ENCODE measurements at regions not wholly inside any gene's neighbourhood (a gene's known extent, or its start where the extent isn't known, plus 50 kb on each side); places are given as distances from the start of the nearest gene placed in this dataset.
"Not testable (repeated sequence)": the region's sequence is repeated elsewhere in the genome, so short reads cannot be mapped to it uniquely, and the experiment has no call there.

GRCh38 chr11:90972159-90972558 lies 749.3 kb upstream of the CHORDC1 start:
- H3K36me3 ChIP-seq (ENCODE audit: control insufficient read depth, insufficient read depth, low read length); H3K27me3 ChIP-seq (ENCODE audit: control insufficient read depth, insufficient read depth, low read length); H3K9ac ChIP-seq (ENCODE audit: low read length); H3K4me3 ChIP-seq (ENCODE audit: low read length); H3K27ac ChIP-seq (ENCODE audit: low read depth, low read length); H3K4me1 ChIP-seq (ENCODE audit: control insufficient read depth, insufficient read depth, low read length): not testable (repeated sequence)

GRCh38 chr11:90947930-90948329 lies 725.1 kb upstream of the CHORDC1 start:
- Histone ChIP-seq H3K27me3 (ENCODE audit: control insufficient read depth, insufficient read depth, low read length) (no peaks in the 10 kb centered on the region), H3K4me1 (ENCODE audit: control insufficient read depth, insufficient read depth, low read length) (no peaks in the 10 kb centered on the region), H3K36me3 (ENCODE audit: control insufficient read depth, insufficient read depth, low read length) (no peaks in the 10 kb centered on the region), H3K27ac (ENCODE audit: low read depth, low read length) (no peak overlapping the region), H3K4me3 (ENCODE audit: low read length) (no peak overlapping the region), H3K9ac (ENCODE audit: low read length) (no peak overlapping the region)

GRCh38 chr11:90930252-90930651 lies 707.4 kb upstream of the CHORDC1 start:
- no peak overlapping the region for H3K4me3 ChIP-seq (ENCODE audit: low read length)
- no peak overlapping the region for H3K9ac ChIP-seq (ENCODE audit: low read length)
- H3K27ac ChIP-seq (ENCODE audit: low read depth, low read length), result no peak overlapping the region
- H3K27me3 ChIP-seq (ENCODE audit: control insufficient read depth, insufficient read depth, low read length), result no peaks in the 10 kb centered on the region
- H3K36me3 ChIP-seq (ENCODE audit: control insufficient read depth, insufficient read depth, low read length), result no peaks in the 10 kb centered on the region
- no peaks in the 10 kb centered on the region for H3K4me1 ChIP-seq (ENCODE audit: control insufficient read depth, insufficient read depth, low read length)

- Histone ChIP-seq H3K27me3 (ENCODE audit: control insufficient read depth, insufficient read depth, low read length) (no peaks in the 10 kb centered on the region), H3K4me1 (ENCODE audit: control insufficient read depth, insufficient read depth, low read length) (no peaks in the 10 kb centered on the region)
Measured at GRCh38 chr11:90919332-90919731, 696.5 kb upstream of the CHORDC1 start.

GRCh38 chr11:90916706-90917105 lies 693.9 kb upstream of the CHORDC1 start:
- Histone ChIP-seq H3K27ac (ENCODE audit: low read depth, low read length) (no peak overlapping the region), H3K36me3 (ENCODE audit: control insufficient read depth, insufficient read depth, low read length) (no peaks in the 10 kb centered on the region), H3K9ac (ENCODE audit: low read length) (no peak overlapping the region), H3K27me3 (ENCODE audit: control insufficient read depth, insufficient read depth, low read length) (no peaks in the 10 kb centered on the region), H3K4me3 (ENCODE audit: low read length) (no peak overlapping the region), H3K4me1 (ENCODE audit: control insufficient read depth, insufficient read depth, low read length) (no peaks in the 10 kb centered on the region)

More at GRCh38 chr11:90919332-90919731, 696.5 kb upstream of the CHORDC1 start:
- Histone ChIP-seq H3K9ac (ENCODE audit: low read length) (no peak overlapping the region), H3K4me3 (ENCODE audit: low read length) (no peak overlapping the region), H3K27ac (ENCODE audit: low read depth, low read length) (no peak overlapping the region), H3K36me3 (ENCODE audit: control insufficient read depth, insufficient read depth, low read length) (no peaks in the 10 kb centered on the region)

- Histone ChIP-seq H3K4me3 (ENCODE audit: low read length) (no peak overlapping the region), H3K9ac (ENCODE audit: low read length) (no peak overlapping the region), H3K27me3 (ENCODE audit: control insufficient read depth, insufficient read depth, low read length) (no peaks in the 10 kb centered on the region), H3K27ac (ENCODE audit: low read depth, low read length) (no peak overlapping the region), H3K36me3 (ENCODE audit: control insufficient read depth, insufficient read depth, low read length) (no peaks in the 10 kb centered on the region), H3K4me1 (ENCODE audit: control insufficient read depth, insufficient read depth, low read length) (no peaks in the 10 kb centered on the region)
Measured at GRCh38 chr11:90913131-90913668, 690.4 kb upstream of the CHORDC1 start.

GRCh38 chr11:90912631-90913030 lies 689.8 kb upstream of the CHORDC1 start:
- Histone ChIP-seq H3K36me3 (ENCODE audit: control insufficient read depth, insufficient read depth, low read length) (no peaks in the 10 kb centered on the region), H3K9ac (ENCODE audit: low read length) (no peak overlapping the region)

GRCh38 chr11:90911192-90911591 lies 688.3 kb upstream of the CHORDC1 start:
- H3K9ac ChIP-seq (ENCODE audit: low read length), result no peak overlapping the region
- no peak overlapping the region for H3K27ac ChIP-seq (ENCODE audit: low read depth, low read length)
- no peak overlapping the region for H3K4me3 ChIP-seq (ENCODE audit: low read length)
- no peaks in the 10 kb centered on the region for H3K36me3 ChIP-seq (ENCODE audit: control insufficient read depth, insufficient read depth, low read length)
- no peaks in the 10 kb centered on the region for H3K27me3 ChIP-seq (ENCODE audit: control insufficient read depth, insufficient read depth, low read length)
- no peaks in the 10 kb centered on the region for H3K4me1 ChIP-seq (ENCODE audit: control insufficient read depth, insufficient read depth, low read length)

More at GRCh38 chr11:90912631-90913030, 689.8 kb upstream of the CHORDC1 start:
- Histone ChIP-seq H3K27me3 (ENCODE audit: control insufficient read depth, insufficient read depth, low read length) (no peaks in the 10 kb centered on the region), H3K27ac (ENCODE audit: low read depth, low read length) (no peak overlapping the region), H3K4me1 (ENCODE audit: control insufficient read depth, insufficient read depth, low read length) (no peaks in the 10 kb centered on the region), H3K4me3 (ENCODE audit: low read length) (no peak overlapping the region)

- Histone ChIP-seq H3K4me1 (ENCODE audit: control insufficient read depth, insufficient read depth, low read length) (no peaks in the 10 kb centered on the region), H3K4me3 (ENCODE audit: low read length) (no peak overlapping the region), H3K9ac (ENCODE audit: low read length) (no peak overlapping the region), H3K27me3 (ENCODE audit: control insufficient read depth, insufficient read depth, low read length) (no peaks in the 10 kb centered on the region), H3K27ac (ENCODE audit: low read depth, low read length) (no peak overlapping the region), H3K36me3 (ENCODE audit: control insufficient read depth, insufficient read depth, low read length) (no peaks in the 10 kb centered on the region)
Measured at GRCh38 chr11:90908074-90908473, 685.2 kb upstream of the CHORDC1 start.

- H3K4me3 ChIP-seq (ENCODE audit: low read length), result no peak overlapping the region
- no peak overlapping the region for H3K9ac ChIP-seq (ENCODE audit: low read length)
- no peaks in the 10 kb centered on the region for H3K36me3 ChIP-seq (ENCODE audit: control insufficient read depth, insufficient read depth, low read length)
- no peaks in the 10 kb centered on the region for H3K4me1 ChIP-seq (ENCODE audit: control insufficient read depth, insufficient read depth, low read length)
- no peak overlapping the region for H3K27ac ChIP-seq (ENCODE audit: low read depth, low read length)
- no peaks in the 10 kb centered on the region for H3K27me3 ChIP-seq (ENCODE audit: control insufficient read depth, insufficient read depth, low read length)
Measured at GRCh38 chr11:90895850-90896249, 673.0 kb upstream of the CHORDC1 start.

- Histone ChIP-seq H3K36me3 (ENCODE audit: control insufficient read depth, insufficient read depth, low read length) (no peaks in the 10 kb centered on the region), H3K4me3 (ENCODE audit: low read length) (no peak overlapping the region), H3K27ac (ENCODE audit: low read depth, low read length) (no peak overlapping the region), H3K4me1 (ENCODE audit: control insufficient read depth, insufficient read depth, low read length) (no peaks in the 10 kb centered on the region), H3K9ac (ENCODE audit: low read length) (no peak overlapping the region), H3K27me3 (ENCODE audit: control insufficient read depth, insufficient read depth, low read length) (no peaks in the 10 kb centered on the region)
Measured at GRCh38 chr11:90890347-90890746, 667.5 kb upstream of the CHORDC1 start.

- Histone ChIP-seq H3K36me3 (ENCODE audit: control insufficient read depth, insufficient read depth, low read length) (no peaks in the 10 kb centered on the region), H3K9ac (ENCODE audit: low read length) (no peak overlapping the region), H3K4me3 (ENCODE audit: low read length) (no peak overlapping the region), H3K27me3 (ENCODE audit: control insufficient read depth, insufficient read depth, low read length) (no peaks in the 10 kb centered on the region), H3K4me1 (ENCODE audit: control insufficient read depth, insufficient read depth, low read length) (no peaks in the 10 kb centered on the region), H3K27ac (ENCODE audit: low read depth, low read length) (no peak overlapping the region)
Measured at GRCh38 chr11:90884181-90884580, 661.3 kb upstream of the CHORDC1 start.

- no peaks in the 10 kb centered on the region for H3K4me1 ChIP-seq (ENCODE audit: control insufficient read depth, insufficient read depth, low read length)
- no peaks in the 10 kb centered on the region for H3K36me3 ChIP-seq (ENCODE audit: control insufficient read depth, insufficient read depth, low read length)
- no peak overlapping the region for H3K9ac ChIP-seq (ENCODE audit: low read length)
- H3K4me3 ChIP-seq (ENCODE audit: low read length), result no peak overlapping the region
- no peaks in the 10 kb centered on the region for H3K27me3 ChIP-seq (ENCODE audit: control insufficient read depth, insufficient read depth, low read length)
- no peak overlapping the region for H3K27ac ChIP-seq (ENCODE audit: low read depth, low read length)
Measured at GRCh38 chr11:90874986-90875385, 652.1 kb upstream of the CHORDC1 start.

Measured in rectal smooth muscle tissue (tissue), 1 donor.